ENCODE measurements at regions not wholly inside any gene's neighbourhood (a gene's known extent, or its start where the extent isn't known, plus 50 kb on each side); places are given as distances from the start of the nearest gene placed in this dataset.

DNA sequence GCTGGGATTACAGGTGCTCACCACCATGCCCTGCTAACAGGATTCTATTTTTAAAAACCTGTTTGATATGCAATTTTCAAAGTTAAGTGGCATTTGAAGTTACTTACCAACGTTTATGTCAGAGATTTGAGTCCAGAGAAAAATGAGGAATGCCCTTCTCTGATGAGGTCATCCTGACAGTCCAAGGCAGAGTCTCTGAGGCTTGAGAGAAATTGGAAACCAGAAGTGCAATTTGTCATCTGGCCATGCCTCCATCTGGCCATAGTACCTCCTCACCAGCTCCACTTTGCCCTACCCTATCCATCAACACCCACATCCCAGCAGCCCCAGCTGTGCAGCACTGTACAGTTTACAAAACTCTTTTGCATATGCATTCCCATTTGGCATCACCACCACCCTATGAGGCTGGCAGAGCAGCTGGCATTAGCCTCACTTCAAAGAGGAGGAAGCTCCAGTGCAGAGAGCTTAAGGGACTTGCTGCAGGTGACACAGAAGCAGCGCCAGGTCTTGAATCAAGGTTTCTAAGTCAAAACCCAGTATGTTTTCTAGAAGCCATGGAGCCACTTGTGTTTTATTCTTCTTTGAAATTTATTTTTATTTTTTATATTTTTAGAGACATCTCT lies 54.5 kb upstream of the PDZD8 start:
- DNase-seq (no peak), ATAC-seq (no peak)
- TF ChIP-seq, protein P1, sequence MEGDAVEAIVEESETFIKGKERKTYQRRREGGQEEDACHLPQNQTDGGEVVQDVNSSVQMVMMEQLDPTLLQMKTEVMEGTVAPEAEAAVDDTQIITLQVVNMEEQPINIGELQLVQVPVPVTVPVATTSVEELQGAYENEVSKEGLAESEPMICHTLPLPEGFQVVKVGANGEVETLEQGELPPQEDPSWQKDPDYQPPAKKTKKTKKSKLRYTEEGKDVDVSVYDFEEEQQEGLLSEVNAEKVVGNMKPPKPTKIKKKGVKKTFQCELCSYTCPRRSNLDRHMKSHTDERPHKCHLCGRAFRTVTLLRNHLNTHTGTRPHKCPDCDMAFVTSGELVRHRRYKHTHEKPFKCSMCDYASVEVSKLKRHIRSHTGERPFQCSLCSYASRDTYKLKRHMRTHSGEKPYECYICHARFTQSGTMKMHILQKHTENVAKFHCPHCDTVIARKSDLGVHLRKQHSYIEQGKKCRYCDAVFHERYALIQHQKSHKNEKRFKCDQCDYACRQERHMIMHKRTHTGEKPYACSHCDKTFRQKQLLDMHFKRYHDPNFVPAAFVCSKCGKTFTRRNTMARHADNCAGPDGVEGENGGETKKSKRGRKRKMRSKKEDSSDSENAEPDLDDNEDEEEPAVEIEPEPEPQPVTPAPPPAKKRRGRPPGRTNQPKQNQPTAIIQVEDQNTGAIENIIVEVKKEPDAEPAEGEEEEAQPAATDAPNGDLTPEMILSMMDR (IDR thresholded peaks at IDR 0.05), result no peak
- H3K4me3 Mint-ChIP-seq, result no peak overlapping the region
- no peaks in the 10 kb centered on the region for H3K9me3 Mint-ChIP-seq
- intact Hi-C loops (cut with micrococcal nuclease), result no loop called here
- ChIA-PET CTCF (interaction anchor here (1.0 to 1.9 kb wide), 3 partner anchors 7 to 213 kb away, joined by 3 to 10 read pairs (median 5); no protein-coding TSS in a partner anchor), POLR2A (no interaction called here)
- no peaks in the 10 kb centered on the region for H3K4me1 Mint-ChIP-seq (ENCODE audit: low read depth)
- peaks cover 13% of the 10 kb centered on the region for H3K27me3 Mint-ChIP-seq
- no peak overlapping the region for H3K27ac Mint-ChIP-seq
- no peaks in the 10 kb centered on the region for H3K36me3 Mint-ChIP-seq (ENCODE audit: low read depth)

GRCh38 chr10:117427356-117427755 lies 52.1 kb upstream of the PDZD8 start:
- H3K9me3 Mint-ChIP-seq, result no peaks in the 10 kb centered on the region

DNA sequence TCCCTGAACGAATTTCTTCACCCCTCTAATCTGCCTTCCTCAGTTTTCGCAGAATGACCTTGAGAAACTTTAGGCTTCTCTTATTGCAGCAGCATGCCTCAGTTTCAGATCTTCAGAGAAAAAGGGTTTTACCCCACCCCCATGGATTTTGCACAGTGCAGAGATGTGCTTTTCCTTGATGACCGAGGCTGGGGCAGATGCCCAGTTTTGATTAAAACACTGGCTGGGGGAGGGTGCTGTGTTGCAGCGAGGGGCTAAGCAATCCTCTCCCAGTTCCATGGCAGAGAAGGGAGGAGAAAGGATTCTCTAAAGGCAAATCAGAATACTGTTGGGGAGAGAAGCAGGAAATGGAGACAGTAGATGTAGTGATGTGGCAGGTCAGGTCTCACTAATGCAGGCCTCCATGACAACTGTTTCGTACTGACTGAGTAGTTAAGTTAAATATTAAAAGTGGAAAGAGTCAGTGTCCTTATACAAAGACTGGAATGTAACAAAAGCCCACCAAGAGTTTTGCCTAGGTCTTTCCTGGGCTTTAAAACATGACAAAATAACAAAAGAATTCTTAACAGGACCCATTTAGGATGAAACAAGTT lies 50.8 kb upstream of the PDZD8 start:
- TF ChIP-seq, protein P1 (IDR thresholded peaks at IDR 0.05), result no peak
- ChIA-PET CTCF (interaction anchor here (2.0 kb wide), 1 partner anchor 16 kb away, joined by 10 read pairs; no protein-coding TSS in a partner anchor), POLR2A (no interaction called here)
- Mint-ChIP-seq H3K27me3 (peaks cover 3% of the 10 kb centered on the region), H3K36me3 (ENCODE audit: low read depth) (peaks cover 1% of the 10 kb centered on the region), H3K9me3 (peaks cover 2% of the 10 kb centered on the region), H3K4me3 (no peak overlapping the region), H3K27ac (no peak overlapping the region), H3K4me1 (ENCODE audit: low read depth) (no peaks in the 10 kb centered on the region)
- DNase-seq (no peak), ATAC-seq (no peak)
- intact Hi-C loops (cut with micrococcal nuclease), result no loop called here

More at GRCh38 chr10:117427356-117427755, 52.1 kb upstream of the PDZD8 start:
- no peak overlapping the region for H3K4me3 Mint-ChIP-seq
- DNase-seq (no peak), ATAC-seq (no peak)
- no peak overlapping the region for H3K27ac Mint-ChIP-seq
- peaks cover 1% of the 10 kb centered on the region for H3K27me3 Mint-ChIP-seq
- H3K4me1 Mint-ChIP-seq (ENCODE audit: low read depth), result no peaks in the 10 kb centered on the region
- H3K36me3 Mint-ChIP-seq (ENCODE audit: low read depth), result no peaks in the 10 kb centered on the region
- ChIA-PET POLR2A (no interaction called here), CTCF (interaction anchor here (0.6 to 0.8 kb wide), 2 partner anchors 10 to 258 kb away, joined by 3 read pairs; no protein-coding TSS in a partner anchor)
- intact Hi-C loops (cut with micrococcal nuclease), result no loop called here
- TF ChIP-seq, protein P1 (IDR thresholded peaks at IDR 0.05), result no peak

DNA sequence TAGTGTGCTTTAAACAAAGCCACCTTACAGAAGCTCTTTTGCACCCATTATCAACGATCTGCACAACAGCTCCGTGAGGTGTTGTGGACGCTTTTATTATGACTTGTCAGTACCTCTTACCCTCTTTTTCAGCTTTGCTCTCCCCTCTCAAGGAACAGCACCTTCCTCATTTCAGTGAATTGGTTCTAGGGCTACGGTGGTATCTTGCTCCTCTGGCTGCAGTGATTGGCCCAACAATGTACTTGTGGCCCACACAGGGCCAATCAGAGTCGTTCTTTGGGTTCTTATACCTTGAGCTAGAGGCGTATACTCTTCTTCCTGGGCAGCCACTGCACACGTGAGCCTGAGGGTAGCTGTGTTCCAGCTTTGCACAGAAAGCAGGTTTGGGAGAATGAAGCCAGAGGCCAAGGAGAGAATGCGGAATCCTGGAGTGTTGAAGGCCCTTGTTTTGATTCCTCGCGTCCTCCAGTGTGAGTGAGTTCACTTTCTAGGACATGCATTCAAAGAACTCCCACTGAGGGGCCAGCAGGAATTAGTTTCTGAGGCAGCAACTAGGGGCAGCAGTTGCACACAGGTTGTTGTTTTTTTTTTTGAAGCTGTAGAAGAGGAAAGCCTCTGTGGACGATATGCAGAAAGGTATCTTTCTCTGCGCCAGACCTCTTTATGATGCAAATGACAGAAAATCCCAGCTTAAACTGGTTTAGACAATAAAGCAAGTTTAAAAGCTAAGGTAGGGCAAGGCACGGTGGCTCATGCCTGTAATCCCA lies 49.8 kb upstream of the PDZD8 start:
- CTCF ChIA-PET, result interaction anchor here (2.0 kb wide), 1 partner anchor 17 kb away, joined by 10 read pairs; no protein-coding TSS in a partner anchor
- POLR2A ChIA-PET, result no interaction called here
- intact Hi-C loops (cut with micrococcal nuclease), result no loop called here
- DNase-seq, result no peak
- H3K4me3 Mint-ChIP-seq, result no peak overlapping the region
- peaks cover 4% of the 10 kb centered on the region for H3K9me3 Mint-ChIP-seq
- H3K27me3 Mint-ChIP-seq, result peaks cover 3% of the 10 kb centered on the region
- no peak overlapping the region for H3K27ac Mint-ChIP-seq
- no peaks in the 10 kb centered on the region for H3K4me1 Mint-ChIP-seq (ENCODE audit: low read depth)
- TF ChIP-seq, protein P1 (IDR thresholded peaks at IDR 0.05), result no peak
- H3K36me3 Mint-ChIP-seq (ENCODE audit: low read depth), result peaks cover 1% of the 10 kb centered on the region
- ATAC-seq, result no peak

All from activated CD8-positive, alpha-beta T cell treated with anti-CD3 and anti-CD28 coated beads for 36 hours (primary cell).